SJCRH30 (cell line): ENCODE measurements at regions not wholly inside any gene's neighbourhood (a gene's known extent, or its start where the extent isn't known, plus 50 kb on each side); places are given as distances from the start of the nearest gene placed in this dataset.

Experiments
- DNase-seq, 2 experiments: peaks; one replicate each; pipeline ENCODE4 v3.0.0-alpha.2; 2015 to 2020
- H3K27ac ChIP-seq: fragments of 250-450 bp; sonication (Bioruptor Pico); 2 replicates; pipeline ENCODE4 v1.5.1; 2020; ENCODE audit warnings: mild to moderate bottlenecking, moderate library complexity
- H3K27me3 ChIP-seq: fragments of 250-450 bp; sonication (Bioruptor Pico); 2 replicates; pipeline ENCODE4 v1.5.1; 2020; ENCODE audit warnings: mild to moderate bottlenecking, moderate library complexity
- H3K36me3 ChIP-seq: fragments of 250-450 bp; sonication (Bioruptor Pico); 2 replicates; pipeline ENCODE4 v1.5.1; 2020; ENCODE audit warnings: mild to moderate bottlenecking, moderate library complexity
- H3K4me1 ChIP-seq: fragments of 250-450 bp; sonication (Bioruptor Pico); 2 replicates; pipeline ENCODE4 v1.5.1; 2020; ENCODE audit warnings: mild to moderate bottlenecking, moderate library complexity
- H3K4me3 ChIP-seq: fragments of 250-450 bp; sonication (Bioruptor Pico); 2 replicates; pipeline ENCODE4 v1.5.1; 2020; ENCODE audit warnings: mild to moderate bottlenecking, moderate library complexity
- H3K9me3 ChIP-seq: fragments of 250-450 bp; sonication (Bioruptor Pico); replicated peaks from 2 replicates; pipeline ENCODE4 v1.5.1; 2020; ENCODE audit warnings: mild to moderate bottlenecking, moderate library complexity

- H3K36me3 ChIP-seq: no peaks in the 10 kb centered on the region
- H3K4me1 ChIP-seq: no peaks in the 10 kb centered on the region
- no peak for DNase-seq
- no peaks in the 10 kb centered on the region for H3K27me3 ChIP-seq
- no peak overlapping the region for H3K27ac ChIP-seq
- no peaks in the 10 kb centered on the region for H3K9me3 ChIP-seq
- H3K4me3 ChIP-seq: no peak overlapping the region
Measured at GRCh38 chr5:67620424-67621397, 424.1 kb upstream of the CD180 start.

- H3K9me3 ChIP-seq: no peaks in the 10 kb centered on the region
- DNase-seq: no peak
- H3K36me3 ChIP-seq: no peaks in the 10 kb centered on the region
- H3K4me1 ChIP-seq: no peaks in the 10 kb centered on the region
- H3K27me3 ChIP-seq: no peaks in the 10 kb centered on the region
- no peak overlapping the region for H3K27ac ChIP-seq
- H3K4me3 ChIP-seq: no peak overlapping the region
Measured at GRCh38 chr5:67619636-67620035, 423.0 kb upstream of the CD180 start.

- no peaks in the 10 kb centered on the region for H3K9me3 ChIP-seq
- no peak overlapping the region for H3K27ac ChIP-seq
- no peak for DNase-seq
- no peak overlapping the region for H3K4me3 ChIP-seq
- no peaks in the 10 kb centered on the region for H3K4me1 ChIP-seq
- H3K36me3 ChIP-seq: no peaks in the 10 kb centered on the region
- H3K27me3 ChIP-seq: no peaks in the 10 kb centered on the region
Measured at GRCh38 chr5:67619235-67619634, 422.6 kb upstream of the CD180 start.

GRCh38 chr5:67617051-67617450, 420.5 kb upstream of the CD180 start:
- Histone ChIP-seq H3K4me1 (no peaks in the 10 kb centered on the region), H3K27ac (no peak overlapping the region), H3K9me3 (no peaks in the 10 kb centered on the region), H3K36me3 (no peaks in the 10 kb centered on the region), H3K27me3 (no peaks in the 10 kb centered on the region), H3K4me3 (no peak overlapping the region)
- no peak for DNase-seq

- Histone ChIP-seq H3K27ac (no peak overlapping the region), H3K9me3 (no peaks in the 10 kb centered on the region), H3K4me1 (no peaks in the 10 kb centered on the region), H3K27me3 (no peaks in the 10 kb centered on the region), H3K36me3 (no peaks in the 10 kb centered on the region), H3K4me3 (no peak overlapping the region)
- no peak for DNase-seq
Measured at GRCh38 chr5:67612961-67613360, 416.4 kb upstream of the CD180 start.

- no peak for DNase-seq
- Histone ChIP-seq H3K36me3 (no peaks in the 10 kb centered on the region), H3K4me1 (no peaks in the 10 kb centered on the region), H3K4me3 (no peak overlapping the region), H3K27ac (no peak overlapping the region), H3K9me3 (no peaks in the 10 kb centered on the region), H3K27me3 (no peaks in the 10 kb centered on the region)
Measured at GRCh38 chr5:67610186-67610912, 413.8 kb upstream of the CD180 start.

GRCh38 chr5:67607958-67608357, 411.4 kb upstream of the CD180 start:
- H3K36me3 ChIP-seq: no peaks in the 10 kb centered on the region
- no peak overlapping the region for H3K27ac ChIP-seq
- H3K27me3 ChIP-seq: no peaks in the 10 kb centered on the region
- H3K4me3 ChIP-seq: no peak overlapping the region
- H3K4me1 ChIP-seq: no peaks in the 10 kb centered on the region
- no peak for DNase-seq
- H3K9me3 ChIP-seq: no peaks in the 10 kb centered on the region

- no peaks in the 10 kb centered on the region for H3K4me1 ChIP-seq
- H3K27ac ChIP-seq: no peak overlapping the region
- H3K27me3 ChIP-seq: no peaks in the 10 kb centered on the region
Measured at GRCh38 chr5:67606586-67606947, 410.0 kb upstream of the CD180 start.

GRCh38 chr5:67605730-67606585, 409.4 kb upstream of the CD180 start:
- Histone ChIP-seq H3K27me3 (no peaks in the 10 kb centered on the region), H3K9me3 (no peaks in the 10 kb centered on the region), H3K4me3 (no peak overlapping the region), H3K27ac (no peak overlapping the region), H3K36me3 (no peaks in the 10 kb centered on the region), H3K4me1 (no peaks in the 10 kb centered on the region)
- DNase-seq: no peak

More at GRCh38 chr5:67606586-67606947, 410.0 kb upstream of the CD180 start:
- no peak for DNase-seq
- H3K4me3 ChIP-seq: no peak overlapping the region
- H3K9me3 ChIP-seq: no peaks in the 10 kb centered on the region
- H3K36me3 ChIP-seq: no peaks in the 10 kb centered on the region

- Histone ChIP-seq H3K27ac (no peak overlapping the region), H3K9me3 (no peaks in the 10 kb centered on the region), H3K4me3 (no peak overlapping the region), H3K27me3 (no peaks in the 10 kb centered on the region), H3K36me3 (no peaks in the 10 kb centered on the region), H3K4me1 (no peaks in the 10 kb centered on the region)
- no peak for DNase-seq
Measured at GRCh38 chr5:67591491-67591890, 394.9 kb upstream of the CD180 start.

- no peaks in the 10 kb centered on the region for H3K4me1 ChIP-seq
- H3K4me3 ChIP-seq: no peak overlapping the region
- no peak overlapping the region for H3K27ac ChIP-seq
- no peak for DNase-seq
- no peaks in the 10 kb centered on the region for H3K27me3 ChIP-seq
- no peaks in the 10 kb centered on the region for H3K9me3 ChIP-seq
- H3K36me3 ChIP-seq: no peaks in the 10 kb centered on the region
Measured at GRCh38 chr5:67588389-67588788, 391.8 kb upstream of the CD180 start.

GRCh38 chr5:67581203-67581602, 384.6 kb upstream of the CD180 start:
- no peaks in the 10 kb centered on the region for H3K4me1 ChIP-seq
- H3K4me3 ChIP-seq: no peak overlapping the region
- no peak overlapping the region for H3K27ac ChIP-seq
- DNase-seq: no peak
- no peaks in the 10 kb centered on the region for H3K36me3 ChIP-seq
- H3K27me3 ChIP-seq: no peaks in the 10 kb centered on the region
- H3K9me3 ChIP-seq: no peaks in the 10 kb centered on the region

GRCh38 chr5:67578011-67578410, 381.4 kb upstream of the CD180 start:
- no peak overlapping the region for H3K4me3 ChIP-seq
- H3K4me1 ChIP-seq: no peaks in the 10 kb centered on the region
- peaks cover 2% of the 10 kb centered on the region; the same call in 1 of the 2 replicates for H3K27me3 ChIP-seq
- H3K36me3 ChIP-seq: no peaks in the 10 kb centered on the region
- no peak for DNase-seq
- no peak overlapping the region for H3K27ac ChIP-seq
- 0 out of 2 replicates have a peak, but pooled peaks cover 3% of the 10 kb centered on the region for H3K9me3 ChIP-seq

- 0 out of 2 replicates have a peak, but pooled peaks cover 3% of the 10 kb centered on the region for H3K9me3 ChIP-seq
- no peak overlapping the region for H3K27ac ChIP-seq
- no peaks in the 10 kb centered on the region for H3K4me1 ChIP-seq
- peaks cover 2% of the 10 kb centered on the region; the same call in 1 of the 2 replicates for H3K27me3 ChIP-seq
- H3K36me3 ChIP-seq: no peaks in the 10 kb centered on the region
- no peak overlapping the region for H3K4me3 ChIP-seq
- DNase-seq: no peak
Measured at GRCh38 chr5:67577424-67577823, 380.8 kb upstream of the CD180 start.
